K562 (cell line): ENCODE measurements at regions not wholly inside any gene's neighbourhood (a gene's known extent, or its start where the extent isn't known, plus 50 kb on each side); places are given as distances from the start of the nearest gene placed in this dataset.

Source experiments
- ATAC-seq: fragments of 200-7000 bp; cut with Tn5 transposase; 3 replicates; pipeline ENCODE4 v1.9.1; 2020; ENCODE audit warnings: moderate library complexity
- BruUV-seq: library from RNA; stranded (reverse); fragments of 400-500 nt; replicated peaks from 2 replicates; lab custom pipeline; 2021; lab: Mats Ljungman, UMichigan
- CTCF ChIA-PET: fragments of 300-600 bp; formaldehyde crosslinking; extraction: SDS; loops from one replicate; lab custom pipeline; 2021; ENCODE audit warnings: low intra/inter-chr PET ratio; lab: Yijun Ruan, JAX
- POLR2A ChIA-PET: fragments of 300-600, 350-650 bp; sonication (Branson Sonifier 250); formaldehyde crosslinking; extraction: SDS; loops from one replicate; lab custom pipeline; 2021; ENCODE audit warnings: antibody characterized with exemption, inconsistent platforms; lab: Yijun Ruan, JAX
- DNase-seq, 4 experiments: peaks; one replicate each; pipeline versions ENCODE4 v3.0.0 to v3.0.0-alpha.2; 2011 to 2018; ENCODE audit warnings: low spot score in 3 of 4, mixed read lengths in 3 of 4; ENCODE audit errors: extremely low read depth in 1 of 4
- FAIRE-seq: peaks from 2 replicates; lab custom pipeline; 2011; peaks lifted over from hg19 to GRCh38; lab: Jason Lieb, UNC
- H2AFZ ChIP-seq: 2 replicates; pipeline ENCODE4 v1.6.0; 2011; ENCODE audit warnings: low read depth, low read length, control low read depth, inconsistent platforms
- H3K27ac ChIP-seq: fragments of 200-600 bp; 3 replicates; pipeline ENCODE4 v1.8.0; 2011; ENCODE audit warnings: low read depth, mild to moderate bottlenecking, control low read depth, inconsistent platforms, low read length, moderate library complexity, mixed read lengths; ENCODE audit errors: extremely low read depth
- H3K27me3 ChIP-seq, 2 experiments: fragments of 300-600 bp in 1 of 2; 2 replicates in 1 of 2; 3 replicates in 1 of 2; pipeline versions ENCODE4 v1.6.0 to v1.8.0; 2011; ENCODE audit warnings: inconsistent platforms in 2 of 2, low read length in 2 of 2, mild to moderate bottlenecking in 1 of 2, mixed read lengths in 1 of 2, moderate library complexity in 1 of 2; ENCODE audit not compliant: control insufficient read depth in 2 of 2, insufficient read depth in 2 of 2
- H3K36me3 ChIP-seq: fragments of 300-600 bp; 3 replicates; pipeline ENCODE4 v1.8.0; 2011; ENCODE audit warnings: mild to moderate bottlenecking, low read length, inconsistent platforms; ENCODE audit not compliant: control insufficient read depth, insufficient read depth
- H3K4me1 ChIP-seq, 2 experiments: fragments of 200-600 bp in 1 of 2; replicated peaks in 1 of 2; 2 replicates in 1 of 2; 3 replicates in 1 of 2; pipeline versions ENCODE4 v1.5.1 to v1.8.0; 2011; ENCODE audit warnings: inconsistent platforms in 2 of 2, low read length in 2 of 2, mild to moderate bottlenecking in 1 of 2, mixed read lengths in 1 of 2, moderate library complexity in 1 of 2; ENCODE audit not compliant: control insufficient read depth in 2 of 2, insufficient read depth in 2 of 2
- H3K4me2 ChIP-seq: 2 replicates; pipeline ENCODE4 v1.6.1; 2011; ENCODE audit warnings: low read length, control low read depth, inconsistent platforms, mixed read lengths; ENCODE audit not compliant: insufficient read depth
- H3K4me3 ChIP-seq: fragments of 200-600 bp; sonication (generic), shearing (Covaris generic); 2 replicates; pipeline ENCODE4 v1.5.1; 2016; ENCODE audit warnings: control low read depth, inconsistent platforms
- H3K79me2 ChIP-seq: fragments of 200-600 bp; 3 replicates; pipeline ENCODE4 v1.8.0; 2011; ENCODE audit warnings: low read length, inconsistent platforms; ENCODE audit not compliant: control insufficient read depth, insufficient read depth
- H3K9ac ChIP-seq, 2 experiments: 2 replicates each; pipeline versions ENCODE4 v1.6.0 to v1.6.1; 2011; ENCODE audit warnings: low read depth in 2 of 2, low read length in 2 of 2, control low read depth in 1 of 2, inconsistent platforms in 1 of 2, mild to moderate bottlenecking in 1 of 2, mixed read lengths in 1 of 2; ENCODE audit not compliant: insufficient read depth in 1 of 2
- H3K9me1 ChIP-seq: one replicate; pipeline ENCODE4 v1.6.0; 2011; ENCODE audit warnings: inconsistent platforms, mild to moderate bottlenecking, low read length, moderate library complexity; ENCODE audit not compliant: control insufficient read depth, insufficient read depth
- H3K9me3 ChIP-seq: replicated peaks from 2 replicates; pipeline ENCODE4 v1.5.1; 2011; ENCODE audit warnings: low read depth, low read length, inconsistent platforms; ENCODE audit not compliant: control insufficient read depth, insufficient read depth
- H4K20me1 ChIP-seq: replicated peaks from 2 replicates; pipeline ENCODE4 v1.6.1; 2011; ENCODE audit warnings: low read length, inconsistent platforms, mixed read lengths; ENCODE audit not compliant: control insufficient read depth, insufficient read depth
- AFF4 ChIP-seq: sonication (generic); formaldehyde crosslinking; IDR thresholded peaks from 2 replicates; pipeline ENCODE4 v1.8.0; 2023; ENCODE audit warnings: mild to moderate bottlenecking, missing genetic modification reagents
- CTCF ChIP-seq, 3 experiments: IDR thresholded peaks in 2 of 3; conservative IDR thresholded peaks in 1 of 3; 2 replicates each; pipeline ENCODE4 v1.5.1; 2011 to 2012; ENCODE audit warnings: low read length in 3 of 3, mild to moderate bottlenecking in 3 of 3, control low read depth in 2 of 3, improper control_type of control experiment in 1 of 3, inconsistent platforms in 1 of 3, low read depth in 1 of 3, mixed read lengths in 1 of 3, moderate library complexity in 1 of 3; ENCODE audit not compliant: insufficient read depth in 2 of 3
- E2F8 ChIP-seq: fragments of 450-650 bp; IDR thresholded peaks from 2 replicates; pipeline ENCODE4 v1.7.1; 2018; ENCODE audit warnings: mild to moderate bottlenecking, low read depth; ENCODE audit not compliant: partially characterized antibody
- ELF2 ChIP-seq: fragments of 250-450 bp; sonication (Bioruptor Pico); IDR thresholded peaks from 2 replicates; pipeline ENCODE4 v1.5.0; 2021; ENCODE audit warnings: mild to moderate bottlenecking
- KLF1 ChIP-seq: fragments of 450-650 bp; IDR thresholded peaks from 2 replicates; pipeline ENCODE4 v1.6.1; 2016; ENCODE audit warnings: missing genetic modification characterization, missing compliant biosample characterization
- RAD21 ChIP-seq, 2 experiments: fragments of 250-450 bp in 1 of 2; fragments of 450-650 bp in 1 of 2; sonication (Bioruptor Pico) in 1 of 2; formaldehyde crosslinking in 1 of 2; IDR thresholded peaks in 1 of 2; conservative IDR thresholded peaks in 1 of 2; 2 replicates each; pipeline versions ENCODE4 v1.4.0 to v1.8.0; 2020 to 2022; ENCODE audit warnings: mild to moderate bottlenecking in 2 of 2, moderate library complexity in 1 of 2
- RNF2 ChIP-seq: sonication (generic); IDR thresholded peaks from 2 replicates; pipeline ENCODE4 v1.6.1; 2016
- XRCC5 ChIP-seq: fragments of 200-400 bp; formaldehyde crosslinking; IDR thresholded peaks from 2 replicates; pipeline ENCODE4 v1.6.1; 2017; ENCODE audit warnings: low read depth, mild to moderate bottlenecking, low read length
- ZKSCAN1 ChIP-seq: fragments of 150-350 bp; IDR thresholded peaks from 2 replicates; pipeline ENCODE4 v1.6.1; 2016; ENCODE audit warnings: low read depth, low read length
- ZNF561 ChIP-seq: fragments of 450-650 bp; formaldehyde crosslinking; conservative IDR thresholded peaks from 2 replicates; pipeline ENCODE4 v1.4.0; 2020; ENCODE audit warnings: mild to moderate bottlenecking, moderate library complexity
- WGBS: fragments of 100-300 bp; shearing (Covaris generic); methylation state at CpG from one replicate; pipeline ENCODE4 v1.1.6; 2016; ENCODE audit warnings: low coverage, mixed read lengths; ENCODE audit not compliant: insufficient coverage; ENCODE audit errors: missing lambda C conversion rate; 5-methylcytosine and 5-hydroxymethylcytosine counted together
- in situ Hi-C: fragments of 300-500 bp; cut with MboI; formaldehyde crosslinking; loops from 4 replicates; pipeline ENCODE4 v1.15.0; 2018; ENCODE audit warnings: inconsistent platforms, mixed read lengths
- intact Hi-C: fragments of 100-400 bp; cut with micrococcal nuclease; formaldehyde crosslinking; loops from 2 replicates; pipeline ENCODE4 v1.14.2; 2022

GRCh38 chr2:137900421-137901141, 63.7 kb upstream of the HNMT start (continued):
- TF ChIP-seq E2F8 (no peak), ZNF561 (no peak), ELF2 (CRISPR knock-in tag) (no peak), KLF1 (tag) (no peak)
- TF ChIP-seq, all 486 proteins: peak for 1

GRCh38 chr2:137910641-137911040, 53.6 kb upstream of the HNMT start:
- in situ Hi-C loops, result loop anchor here (10.0 kb wide), 1 partner anchor 914 kb away; no protein-coding TSS in a partner anchor
- Histone ChIP-seq H4K20me1 (no peaks in the 10 kb centered on the region), H3K27ac (no peak overlapping the region), H3K27me3 (peaks cover 2 to 4% of the 10 kb centered on the region in 2 experiments; a peak in 1 of 5 replicates), H3K4me2 (no peak overlapping the region), H3K4me1 (no peaks in the 10 kb centered on the region), H3K4me3 (no peak overlapping the region), H3K79me2 (no peaks in the 10 kb centered on the region), H3K9me1 (no peaks in the 10 kb centered on the region), H3K9ac (no peak overlapping the region), H3K36me3 (no peaks in the 10 kb centered on the region), H2AFZ (no peak overlapping the region), H3K9me3 (no peaks in the 10 kb centered on the region)
- DNase-seq (peak in 2 of 4 experiments; percentile 7 to 21), FAIRE-seq (no peak), ATAC-seq (no peak)
- BruUV-seq, result no TSS peak
- CTCF ChIA-PET, result interaction anchor here (0.6 to 3.6 kb wide), 4 partner anchors 180 to 919 kb away, joined by 3 to 18 read pairs (median 8); no protein-coding TSS in a partner anchor
- intact Hi-C loops, result loop anchor here (1.0 to 2.0 kb wide), 4 partner anchors 180 to 919 kb away; no protein-coding TSS in a partner anchor
- 0% methylated on average over 4 of the region's 4 CpGs for WGBS
- POLR2A ChIA-PET, result no interaction called here
- TF ChIP-seq CTCF (IDR thresholded peaks at IDR 0.05 in 2 of 3, conservative IDR thresholded peaks at IDR 0.05 in 1 of 3; ENCODE audit: insufficient read depth in 2 of 3, low read depth in 1 of 3, low read length in 3 of 3), result peak in 2 of 3 experiments; percentile 10 to 72; a peak in 4 of 6 replicates
- no peak for TF ChIP-seq AFF4
- no peak for TF ChIP-seq RNF2
- TF ChIP-seq RAD21 (CRISPR knock-in tag; conservative IDR thresholded peaks at IDR 0.05 in 1 of 2, IDR thresholded peaks at IDR 0.05 in 1 of 2), result peak; percentile 72 to 81
- no peak for TF ChIP-seq ZKSCAN1
- TF ChIP-seq XRCC5, result no peak
